ENCODE measurements at regions not wholly inside any gene's neighbourhood (a gene's known extent, or its start where the extent isn't known, plus 50 kb on each side); places are given as distances from the start of the nearest gene placed in this dataset.
A peak's percentile ranks its signal among the peaks of the same experiment; 100 is the strongest.

DNA sequence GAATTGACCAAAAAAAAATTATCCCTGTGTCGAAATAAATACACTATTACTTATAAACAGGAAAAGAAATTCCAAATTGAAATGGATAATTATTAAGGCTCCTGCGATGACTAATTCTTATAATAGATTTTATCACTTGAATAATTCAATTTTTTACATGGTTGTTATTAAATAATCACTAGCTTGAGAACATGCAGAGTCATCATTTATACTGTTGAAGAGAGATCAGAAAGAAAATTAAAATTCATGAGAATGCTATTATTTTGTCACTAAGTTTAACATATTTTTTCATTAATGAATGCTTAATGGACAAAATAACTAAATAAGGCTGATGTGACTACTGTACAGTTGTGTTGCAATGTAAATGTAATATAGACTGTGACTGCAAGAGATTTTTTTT is 1011.3 kb upstream of the C9orf72 start:
- Mint-ChIP-seq H3K4me1 (no peaks in the 10 kb centered on the region), H3K27me3 (ENCODE audit: low read depth in 3 of 3) (no peaks in the 10 kb centered on the region), H3K36me3 (peaks cover 0 to 6% (median 0%) of the 10 kb centered on the region in 3 donors), H3K27ac (no peak overlapping the region), H3K4me3 (no peak overlapping the region), H3K9me3 (peaks cover 7 to 42% (median 15%) of the 10 kb centered on the region in 6 donors)
- DNase-seq, result no peak

DNA sequence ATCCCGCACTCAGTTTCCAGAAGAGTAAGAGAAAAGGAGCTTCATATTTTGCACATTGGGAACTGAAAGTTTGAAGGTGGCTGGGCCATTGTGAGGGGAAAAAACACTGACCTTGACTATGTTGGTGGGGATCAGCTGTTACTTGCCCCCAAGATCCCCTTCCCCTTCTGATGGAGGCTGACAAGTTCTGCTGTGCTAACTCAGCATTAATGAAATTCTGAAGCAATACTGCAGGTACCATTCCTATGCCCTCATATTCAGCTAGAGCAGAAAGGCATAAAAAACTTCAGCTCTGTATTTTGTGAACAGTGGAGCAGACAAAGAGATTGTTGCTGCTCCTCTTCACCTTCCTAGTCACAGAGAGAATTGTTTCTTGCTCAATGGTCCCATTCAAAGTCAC is 1013.8 kb upstream of the C9orf72 start:
- DNase-seq, result no peak
- H3K4me3 Mint-ChIP-seq, result no peak overlapping the region
- no peaks in the 10 kb centered on the region for H3K27me3 Mint-ChIP-seq (ENCODE audit: low read depth in 3 of 3)
- H3K36me3 Mint-ChIP-seq, result peaks cover 0 to 4% (median 0%) of the 10 kb centered on the region in 3 donors
- H3K9me3 Mint-ChIP-seq, result peaks cover 10 to 32% (median 16%) of the 10 kb centered on the region in 6 donors
- H3K27ac Mint-ChIP-seq, result no peak overlapping the region
- H3K4me1 Mint-ChIP-seq, result no peaks in the 10 kb centered on the region

DNA sequence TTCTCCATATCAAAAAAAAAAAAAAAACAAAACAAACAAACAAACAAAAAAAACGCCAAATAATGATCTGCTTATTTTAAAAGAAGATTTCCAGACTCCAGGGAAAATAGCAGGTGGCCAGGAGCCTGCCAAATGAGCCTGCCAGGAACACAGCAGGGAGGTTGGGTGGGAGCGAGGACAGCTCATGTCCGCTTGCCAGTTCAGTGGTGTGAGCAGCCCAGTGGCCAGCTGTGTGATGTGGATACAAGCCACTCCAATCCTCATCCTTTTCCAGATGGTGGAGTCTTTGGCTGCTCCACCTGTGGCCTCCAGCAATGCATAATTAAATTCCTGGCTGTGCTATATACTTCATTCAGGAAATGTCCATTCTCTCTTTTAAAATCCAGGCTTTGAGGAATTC is 1025.1 kb upstream of the C9orf72 start:
- Mint-ChIP-seq H3K27ac (no peak overlapping the region), H3K36me3 (peaks cover 0 to 4% (median 0%) of the 10 kb centered on the region in 3 donors), H3K9me3 (peaks cover 0 to 20% (median 8%) of the 10 kb centered on the region in 6 donors), H3K27me3 (ENCODE audit: low read depth in 3 of 3) (no peaks in the 10 kb centered on the region), H3K4me1 (no peaks in the 10 kb centered on the region), H3K4me3 (no peak overlapping the region)
- DNase-seq, result no peak

DNA sequence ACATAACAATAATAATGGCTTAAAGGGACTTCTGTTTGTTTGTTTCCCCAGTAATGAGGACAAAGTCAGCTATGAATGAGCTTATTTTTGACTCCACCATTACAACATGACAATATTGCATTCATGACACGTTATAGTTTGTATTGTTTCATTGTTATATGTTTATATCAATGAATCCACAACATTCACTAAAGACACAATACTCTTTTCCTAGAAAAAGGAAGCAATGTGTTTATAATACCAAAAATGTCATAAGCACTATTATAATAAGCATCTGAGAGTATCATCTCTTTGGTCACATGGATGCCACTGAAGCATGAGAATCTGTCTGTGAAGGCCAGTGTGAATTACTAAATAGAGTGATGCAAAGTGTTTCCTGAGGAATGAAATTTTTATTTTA is 1026.9 kb upstream of the C9orf72 start:
- Mint-ChIP-seq H3K27me3 (ENCODE audit: low read depth in 3 of 3) (peaks cover 0 to 1% (median 0%) of the 10 kb centered on the region in 3 donors), H3K36me3 (no peaks in the 10 kb centered on the region), H3K4me1 (no peaks in the 10 kb centered on the region), H3K27ac (no peak overlapping the region), H3K9me3 (peaks cover 0 to 16% (median 3%) of the 10 kb centered on the region in 6 donors), H3K4me3 (no peak overlapping the region)
- no peak for DNase-seq

DNA sequence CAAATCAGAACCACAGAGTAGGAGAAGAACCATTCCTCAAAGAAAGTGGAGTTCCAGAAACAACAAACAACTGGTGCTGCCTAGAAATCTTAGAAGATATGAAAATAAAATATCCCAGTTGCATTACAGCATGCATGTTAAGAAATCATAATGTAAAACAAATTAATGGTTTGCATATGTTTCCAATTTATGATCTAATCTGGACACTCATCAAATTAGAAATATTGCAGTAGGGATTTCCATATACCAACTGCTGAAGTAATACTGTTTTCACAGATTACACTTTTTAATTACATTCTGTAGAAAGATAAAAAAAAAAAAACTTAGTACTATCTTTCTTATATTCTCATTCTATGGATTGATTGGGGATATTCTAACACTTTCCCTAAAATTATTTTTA is 1034.6 kb upstream of the C9orf72 start:
- H3K9me3 Mint-ChIP-seq, result peaks cover 0 to 16% (median 5%) of the 10 kb centered on the region in 6 donors
- no peaks in the 10 kb centered on the region for H3K4me1 Mint-ChIP-seq
- no peak overlapping the region for H3K4me3 Mint-ChIP-seq
- no peak overlapping the region for H3K27ac Mint-ChIP-seq
- H3K27me3 Mint-ChIP-seq (ENCODE audit: low read depth in 3 of 3), result peaks cover 0 to 1% (median 0%) of the 10 kb centered on the region in 3 donors
- DNase-seq, result no peak
- H3K36me3 Mint-ChIP-seq, result no peaks in the 10 kb centered on the region

DNA sequence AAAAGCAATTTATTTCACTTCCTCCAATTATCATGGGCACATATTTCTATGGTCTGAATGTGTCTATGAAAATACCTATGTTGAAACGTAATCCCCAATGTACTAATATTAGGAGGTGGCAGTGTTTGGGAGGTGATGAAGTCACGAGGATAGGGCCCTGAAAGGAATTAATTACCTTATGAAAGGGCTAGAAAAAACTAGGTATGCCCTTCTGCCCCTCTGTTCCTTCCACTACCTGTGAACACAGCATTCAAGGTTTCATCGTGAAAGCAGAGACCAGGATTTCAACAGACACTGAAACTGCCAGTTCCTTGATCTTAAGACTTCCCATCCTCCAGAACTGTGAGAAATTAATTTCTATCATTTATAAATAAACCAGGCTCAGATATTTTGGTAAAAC is 1037.1 kb upstream of the C9orf72 start:
- no peak for DNase-seq
- Mint-ChIP-seq H3K36me3 (no peaks in the 10 kb centered on the region), H3K27me3 (ENCODE audit: low read depth in 3 of 3) (no peaks in the 10 kb centered on the region), H3K4me1 (no peaks in the 10 kb centered on the region), H3K9me3 (peaks cover 0 to 16% (median 5%) of the 10 kb centered on the region in 6 donors), H3K27ac (no peak overlapping the region), H3K4me3 (no peak overlapping the region)

DNA sequence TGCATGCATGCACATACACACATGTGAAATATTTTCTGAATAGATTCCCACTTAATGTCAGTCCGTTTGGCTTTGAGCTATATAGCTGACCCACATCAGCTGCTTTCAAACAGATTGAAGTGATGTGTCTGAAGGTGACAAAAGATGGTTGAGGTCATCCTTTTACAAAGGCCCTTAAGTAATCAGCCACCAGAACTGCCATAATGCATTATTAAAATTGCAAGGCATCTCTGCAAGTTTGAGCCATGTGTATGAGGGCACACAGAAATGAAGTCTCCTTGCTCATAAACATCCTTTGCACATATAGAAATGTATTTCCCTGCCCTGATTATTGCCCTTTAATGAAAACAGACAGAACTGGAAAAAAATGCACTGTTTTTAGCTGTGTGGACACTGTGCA is 1043.0 kb upstream of the C9orf72 start:
- peaks cover 2 to 17% (median 5%) of the 10 kb centered on the region in 6 donors for H3K9me3 Mint-ChIP-seq
- H3K4me3 Mint-ChIP-seq, result no peak overlapping the region
- no peaks in the 10 kb centered on the region for H3K4me1 Mint-ChIP-seq
- no peaks in the 10 kb centered on the region for H3K27me3 Mint-ChIP-seq (ENCODE audit: low read depth in 3 of 3)
- DNase-seq, result no peak
- H3K27ac Mint-ChIP-seq, result no peak overlapping the region
- no peaks in the 10 kb centered on the region for H3K36me3 Mint-ChIP-seq

DNA sequence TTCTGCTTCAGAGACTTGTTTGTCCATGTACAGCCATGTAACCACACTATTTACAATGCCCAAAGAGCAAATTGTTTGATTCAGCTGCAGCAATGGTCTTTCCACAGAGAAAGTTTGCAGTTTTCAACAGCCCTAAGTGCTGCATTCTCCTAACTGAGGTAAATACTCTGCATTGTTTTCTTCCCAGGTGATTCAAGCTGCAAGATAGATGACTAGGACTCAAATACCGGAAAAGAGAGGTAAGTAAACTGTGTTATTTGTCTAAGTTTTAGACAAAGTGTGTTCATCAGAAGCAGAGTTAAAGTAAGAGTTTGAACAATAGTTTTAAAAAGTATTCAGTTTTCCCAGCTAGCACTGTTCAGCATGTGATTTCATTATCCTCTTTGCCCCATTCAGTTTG is 1046.7 kb upstream of the C9orf72 start:
- Mint-ChIP-seq H3K36me3 (no peaks in the 10 kb centered on the region), H3K27me3 (ENCODE audit: low read depth in 3 of 3) (no peaks in the 10 kb centered on the region), H3K4me1 (no peaks in the 10 kb centered on the region), H3K9me3 (peaks cover 3 to 29% (median 6%) of the 10 kb centered on the region in 6 donors), H3K27ac (no peak overlapping the region), H3K4me3 (no peak overlapping the region)
- DNase-seq, result no peak

DNA sequence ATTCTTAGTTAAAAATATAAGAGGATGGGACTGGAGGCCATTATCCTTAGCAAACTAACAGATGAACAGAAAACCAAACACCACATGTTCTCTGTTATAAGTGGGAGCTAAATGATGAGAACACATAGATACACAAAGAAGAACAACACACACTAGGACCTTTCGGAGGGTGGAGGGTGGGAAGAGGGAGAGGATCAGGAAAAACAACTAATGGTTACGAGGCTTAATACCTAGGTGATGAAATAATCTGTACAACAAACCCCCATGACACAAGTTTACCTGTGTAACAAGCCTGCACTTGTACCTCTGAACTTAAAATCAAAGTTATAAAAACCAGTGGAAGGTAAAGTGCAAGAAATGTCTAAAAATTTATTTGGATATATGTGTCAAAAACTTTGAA is 1047.4 kb upstream of the C9orf72 start:
- Mint-ChIP-seq H3K27me3 (ENCODE audit: low read depth in 3 of 3) (no peaks in the 10 kb centered on the region), H3K36me3 (no peaks in the 10 kb centered on the region), H3K9me3 (peaks cover 3 to 29% (median 8%) of the 10 kb centered on the region in 6 donors), H3K27ac (no peak overlapping the region), H3K4me3 (no peak overlapping the region), H3K4me1 (no peaks in the 10 kb centered on the region)
- no peak for DNase-seq

DNA sequence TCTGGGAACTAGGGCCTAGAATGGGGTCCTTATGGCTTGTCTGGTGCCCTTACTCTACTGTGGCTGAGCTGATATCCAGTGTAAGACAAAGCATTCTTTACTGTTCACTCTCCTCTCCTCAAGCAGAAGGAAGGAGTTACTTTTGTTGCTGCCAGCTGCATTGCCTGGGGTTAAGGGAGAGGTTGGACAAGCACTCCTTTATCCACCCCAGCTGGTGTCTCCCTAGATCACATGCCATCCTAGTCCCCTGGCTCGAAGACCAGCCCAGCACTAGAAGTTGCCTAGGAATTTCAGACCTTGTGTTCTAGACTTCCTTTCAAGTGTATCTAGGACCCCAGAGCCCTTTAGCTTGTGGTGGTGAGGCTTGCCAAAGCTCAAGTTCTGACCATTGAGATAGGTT is 1051.5 kb upstream of the C9orf72 start:
- no peak overlapping the region for H3K4me3 Mint-ChIP-seq

DNA sequence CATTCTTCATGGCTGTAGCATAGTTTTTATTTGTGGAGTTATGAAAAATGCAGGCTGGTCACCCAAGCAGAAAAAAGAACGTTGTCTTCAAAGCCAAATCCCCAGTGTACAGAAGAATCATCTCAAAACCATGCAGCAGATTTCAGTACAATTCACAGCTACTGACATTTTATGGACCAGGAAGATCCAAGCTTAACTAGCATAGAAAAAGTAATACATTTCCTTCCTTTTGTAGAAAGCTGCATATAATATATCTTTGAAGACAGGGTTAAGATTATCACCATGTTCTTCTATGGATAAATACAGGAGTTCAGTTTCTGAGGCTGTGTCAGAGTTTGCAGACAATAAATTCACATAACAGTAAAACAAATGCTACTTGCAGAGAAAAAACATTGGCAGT is 1054.8 kb upstream of the C9orf72 start:
- Mint-ChIP-seq H3K36me3 (no peaks in the 10 kb centered on the region), H3K9me3 (peaks cover 4 to 38% (median 10%) of the 10 kb centered on the region in 6 donors), H3K4me1 (no peaks in the 10 kb centered on the region), H3K4me3 (no peak overlapping the region), H3K27me3 (ENCODE audit: low read depth in 3 of 3) (peaks cover 0 to 2% (median 0%) of the 10 kb centered on the region in 3 donors), H3K27ac (no peak overlapping the region)
- no peak for DNase-seq

More for the DNA sequence above, 1051.5 kb upstream of the C9orf72 start:
- Mint-ChIP-seq H3K27me3 (ENCODE audit: low read depth in 3 of 3) (peaks cover 0 to 2% (median 0%) of the 10 kb centered on the region in 3 donors), H3K36me3 (no peaks in the 10 kb centered on the region), H3K9me3 (peaks cover 4 to 40% (median 12%) of the 10 kb centered on the region in 6 donors), H3K27ac (no peak overlapping the region), H3K4me1 (no peaks in the 10 kb centered on the region)
- DNase-seq, result no peak

DNA sequence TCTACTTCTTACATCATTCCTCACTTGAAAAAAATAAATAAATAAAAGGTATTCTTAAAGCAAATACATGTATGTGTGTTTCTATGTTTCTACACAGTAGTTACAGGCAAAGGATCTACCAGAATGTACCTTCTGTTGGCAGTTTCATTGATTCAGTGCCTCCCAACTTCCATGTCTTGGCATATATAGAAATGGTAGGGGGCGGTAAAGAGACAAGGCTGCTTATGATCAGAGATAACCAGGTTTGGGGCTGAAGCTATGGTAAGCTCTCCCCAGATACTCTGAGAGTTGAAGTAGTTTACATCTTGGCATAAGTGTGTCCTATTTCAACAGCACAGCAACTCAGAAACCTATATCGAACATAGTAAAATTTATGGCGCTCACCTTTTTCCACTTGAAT is 1075.4 kb upstream of the C9orf72 start:
- H3K27me3 Mint-ChIP-seq (ENCODE audit: low read depth in 3 of 3), result peaks cover 0 to 3% (median 0%) of the 10 kb centered on the region in 3 donors
- H3K9me3 Mint-ChIP-seq, result peaks cover 5 to 10% (median 6%) of the 10 kb centered on the region in 6 donors
- H3K36me3 Mint-ChIP-seq, result no peaks in the 10 kb centered on the region
- no peak overlapping the region for H3K27ac Mint-ChIP-seq
- H3K4me3 Mint-ChIP-seq, result no peak overlapping the region
- DNase-seq, result no peak
- H3K4me1 Mint-ChIP-seq, result peaks cover 14 to 20% of the 10 kb centered on the region in 2 donors

DNA sequence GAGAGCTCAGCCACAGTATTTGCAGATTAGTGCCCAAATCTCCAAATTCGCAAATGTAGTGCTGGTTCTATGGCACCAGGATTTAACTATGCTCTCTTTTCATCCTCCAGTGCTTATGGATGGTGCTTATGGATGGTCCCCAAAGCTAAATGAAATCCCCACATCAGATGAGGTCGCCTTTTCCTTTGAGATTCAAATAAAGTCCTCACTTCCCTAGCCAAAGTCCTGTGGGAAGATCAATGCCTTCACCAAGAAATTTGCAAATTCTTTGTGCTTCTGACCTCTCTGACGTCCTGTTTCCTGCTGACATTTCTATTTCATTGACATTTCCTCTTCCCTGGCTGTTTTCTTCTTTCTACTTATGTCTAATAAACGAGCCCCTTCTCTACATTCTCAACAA is 1077.0 kb upstream of the C9orf72 start:
- DNase-seq, result no peak
- H3K4me3 Mint-ChIP-seq, result peak overlapping the region in 1 of 5 donors; percentile 9

DNA sequence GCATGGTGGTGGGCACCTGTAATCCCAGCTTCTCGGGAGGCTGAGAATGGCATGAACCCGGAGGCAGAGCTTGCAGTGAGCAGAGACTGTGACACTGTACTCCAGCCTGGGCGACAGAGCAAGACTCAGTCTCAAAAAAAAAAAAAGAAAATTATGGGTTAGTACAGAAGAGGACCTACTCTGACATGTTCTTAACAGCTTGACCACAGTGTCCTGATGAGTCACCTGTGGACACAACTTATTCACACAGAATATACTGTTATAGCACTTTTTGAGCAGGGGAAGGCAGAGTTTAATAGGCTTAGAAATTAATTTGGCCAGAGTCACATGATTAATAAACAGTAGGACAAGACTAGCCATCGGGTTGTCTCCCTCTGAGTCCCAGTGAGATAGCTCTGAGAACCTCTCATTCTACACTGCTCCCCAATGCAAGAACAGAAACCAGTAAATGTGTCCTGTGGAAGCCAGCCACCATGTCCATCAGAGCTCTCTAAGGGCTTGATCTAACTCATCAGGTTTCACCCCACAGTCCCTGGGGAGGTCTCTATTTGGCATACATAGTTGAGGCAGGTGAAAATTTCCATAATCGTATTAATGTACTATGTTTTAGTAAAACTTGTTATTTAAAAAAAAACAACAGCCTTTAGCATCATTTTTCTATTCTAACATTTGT is 1077.9 kb upstream of the C9orf72 start:
- Mint-ChIP-seq H3K4me3 (peak overlapping the region in 1 of 5 donors; percentile 12), H3K36me3 (peaks cover 0 to 4% (median 0%) of the 10 kb centered on the region in 3 donors), H3K4me1 (peaks cover 14 to 20% of the 10 kb centered on the region in 2 donors), H3K27me3 (ENCODE audit: low read depth in 3 of 3) (no peaks in the 10 kb centered on the region), H3K27ac (peak overlapping the region in 1 of 6 donors; percentile 40), H3K9me3 (peaks cover 2 to 20% (median 4%) of the 10 kb centered on the region in 6 donors)
- peak in 2 of 3 donors; percentile 3 to 20 for DNase-seq

More for the DNA sequence above, 1077.0 kb upstream of the C9orf72 start:
- Mint-ChIP-seq H3K36me3 (no peaks in the 10 kb centered on the region), H3K4me1 (peaks cover 14 to 20% of the 10 kb centered on the region in 2 donors), H3K27me3 (ENCODE audit: low read depth in 3 of 3) (no peaks in the 10 kb centered on the region), H3K9me3 (peaks cover 0 to 14% (median 4%) of the 10 kb centered on the region in 6 donors), H3K27ac (no peak overlapping the region)

DNA sequence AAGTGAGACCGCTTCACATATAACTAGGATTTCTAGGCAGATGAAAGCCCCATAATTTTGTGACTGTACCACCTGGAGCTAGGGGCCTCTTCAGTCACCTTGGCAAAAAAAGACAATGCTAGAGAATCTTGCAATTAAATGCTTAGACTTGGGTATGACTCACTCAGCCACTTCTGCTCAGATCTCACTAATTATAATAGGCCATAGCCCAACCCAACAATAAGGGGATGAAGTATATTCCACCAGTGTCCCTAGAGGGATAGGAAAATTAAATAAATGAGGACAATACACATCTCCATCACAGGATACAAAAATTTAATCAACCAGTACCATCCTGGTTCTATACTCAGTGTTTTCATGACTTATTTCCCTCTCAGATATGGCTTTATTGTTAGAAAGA is 1079.9 kb upstream of the C9orf72 start:
- no peak overlapping the region for H3K4me3 Mint-ChIP-seq
- H3K4me1 Mint-ChIP-seq, result peaks cover 14 to 20% of the 10 kb centered on the region in 2 donors

More for the DNA sequence above, 1079.9 kb upstream of the C9orf72 start:
- Mint-ChIP-seq H3K9me3 (peaks cover 1 to 20% (median 5%) of the 10 kb centered on the region in 6 donors), H3K27ac (no peak overlapping the region), H3K36me3 (peaks cover 0 to 4% (median 0%) of the 10 kb centered on the region in 3 donors), H3K27me3 (ENCODE audit: low read depth in 3 of 3) (no peaks in the 10 kb centered on the region)
- DNase-seq, result no peak
